ENCODE measurements at regions not wholly inside any gene's neighbourhood (a gene's known extent, or its start where the extent isn't known, plus 50 kb on each side); places are given as distances from the start of the nearest gene placed in this dataset.

DNA sequence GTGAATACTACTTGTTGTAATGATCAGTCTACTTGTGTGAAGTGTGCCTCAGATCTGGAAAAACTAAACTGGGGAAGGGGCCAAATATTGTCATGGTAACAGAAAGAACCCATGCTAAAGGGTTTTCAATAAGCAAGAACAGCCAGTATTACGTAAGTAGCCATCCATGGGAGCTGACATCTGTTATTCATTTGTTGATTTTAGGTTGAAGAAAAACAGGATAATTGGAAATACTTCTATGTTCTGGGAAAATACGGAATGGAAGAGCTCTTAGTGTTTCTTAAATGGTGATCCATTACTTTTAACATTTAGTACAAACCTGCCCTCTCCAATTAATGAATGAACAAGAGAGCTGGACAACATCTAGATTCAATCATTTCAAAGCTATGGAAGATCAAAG is 485.8 kb downstream of the NTRK2 start:
- no peak for DNase-seq (ENCODE audit: low spot score)

DNA sequence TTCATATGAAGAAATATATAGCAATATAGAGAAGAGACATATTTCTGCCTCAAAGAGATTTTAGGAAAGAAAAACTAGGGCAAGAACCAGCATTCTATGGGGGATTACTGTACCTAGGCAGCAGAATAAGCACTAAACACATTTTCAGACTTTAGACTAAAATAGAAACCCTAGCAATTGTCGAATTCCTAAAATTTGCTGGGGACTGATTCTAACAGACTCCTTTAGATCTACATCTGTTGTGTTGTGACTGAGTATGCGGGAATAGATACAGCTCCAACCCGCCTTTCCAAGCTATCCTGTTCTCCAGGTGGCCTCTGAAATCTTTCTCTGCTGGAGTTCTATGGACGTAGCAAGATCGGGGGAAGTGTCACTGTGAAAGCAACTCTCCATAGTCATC is 482.2 kb downstream of the NTRK2 start:
- DNase-seq (ENCODE audit: low spot score): no peak

DNA sequence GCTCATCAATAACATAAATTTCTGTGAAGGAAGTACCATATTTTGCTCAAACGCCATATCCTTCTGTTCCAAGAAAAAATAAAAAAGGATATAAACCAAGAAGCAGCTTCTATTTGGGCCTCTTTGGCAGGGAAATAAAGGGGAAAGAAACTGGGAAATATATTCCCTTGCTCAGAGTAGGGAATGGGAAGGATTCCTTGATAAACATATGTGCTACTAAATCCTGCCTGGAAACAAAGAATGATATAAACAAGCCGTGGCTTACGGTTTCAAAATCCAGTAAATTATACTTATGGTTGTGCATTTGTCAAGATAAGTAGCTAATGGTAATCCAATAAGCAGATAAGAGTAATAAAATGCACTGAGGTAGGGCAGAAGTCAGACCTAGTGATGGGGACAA is 481.6 kb downstream of the NTRK2 start:
- DNase-seq (ENCODE audit: low spot score): no peak

DNA sequence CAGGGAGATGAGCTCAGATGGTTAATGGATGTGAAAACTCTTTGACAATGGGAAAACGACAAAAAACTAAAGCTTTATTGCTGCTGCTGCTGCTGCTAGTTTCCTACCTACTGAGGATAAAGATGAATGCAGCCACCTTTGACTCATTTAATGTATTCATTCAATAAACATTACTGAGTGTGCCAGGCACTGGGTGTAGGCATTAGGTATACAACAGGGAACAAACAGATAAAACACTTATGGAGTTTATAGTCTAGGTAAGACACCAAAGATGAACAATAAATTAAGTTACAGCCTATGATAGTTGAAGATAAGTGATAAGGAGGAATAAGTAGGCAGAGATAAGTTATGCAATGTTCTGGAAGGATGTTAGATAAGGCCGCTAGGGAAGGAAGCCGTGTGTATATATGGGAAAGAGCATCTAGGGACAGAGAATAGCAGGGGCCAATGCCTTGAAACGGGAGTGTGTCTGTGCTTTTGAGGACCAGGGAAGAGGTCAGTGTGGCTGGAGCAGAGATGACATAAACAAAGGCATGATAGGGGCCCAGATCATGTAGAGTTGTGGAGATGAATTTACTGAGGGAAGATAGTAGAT is 477.6 kb downstream of the NTRK2 start:
- DNase-seq (ENCODE audit: low spot score): no peak

DNA sequence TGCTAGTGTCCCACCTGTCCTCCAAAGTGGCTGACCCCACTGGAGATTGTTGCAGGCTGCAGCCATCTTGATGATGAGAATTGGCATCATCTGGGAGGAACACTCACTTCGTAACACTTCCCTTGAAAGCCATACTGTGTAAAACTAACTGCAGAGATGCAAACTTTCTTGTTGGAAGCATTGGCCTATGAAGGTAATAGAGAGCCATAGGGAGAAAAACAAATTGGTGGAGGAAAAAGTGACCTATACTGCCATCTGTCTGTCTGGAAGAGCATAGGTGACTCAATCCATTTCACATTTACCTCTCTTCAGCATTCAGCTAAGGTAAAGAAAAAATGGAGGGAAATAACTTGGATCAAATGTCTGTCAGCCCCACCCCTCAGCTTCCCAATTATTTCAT is 473.4 kb downstream of the NTRK2 start:
- DNase-seq (ENCODE audit: low spot score): peak; percentile 28

DNA sequence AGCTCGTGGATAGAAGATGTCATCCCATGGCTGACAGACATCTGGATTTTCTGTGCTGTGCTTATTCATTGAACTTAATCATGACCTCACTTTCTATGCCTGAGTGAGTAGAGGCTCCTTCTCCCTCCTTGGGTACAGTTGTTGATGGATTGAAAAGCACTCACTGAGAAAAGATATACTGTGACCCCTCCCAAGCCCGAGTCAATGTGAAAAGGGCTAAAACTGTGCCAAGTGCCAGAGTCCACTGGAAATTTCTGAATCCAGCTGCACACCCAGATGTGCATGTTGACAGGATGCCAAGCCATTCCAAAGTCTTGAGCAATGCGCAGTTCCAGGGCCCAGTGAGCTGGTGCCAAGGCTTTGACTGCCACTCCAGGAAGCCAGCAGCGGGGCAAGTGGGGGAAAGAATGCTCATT is 473.0 kb downstream of the NTRK2 start:
- DNase-seq (ENCODE audit: low spot score): peak; percentile 12

DNA sequence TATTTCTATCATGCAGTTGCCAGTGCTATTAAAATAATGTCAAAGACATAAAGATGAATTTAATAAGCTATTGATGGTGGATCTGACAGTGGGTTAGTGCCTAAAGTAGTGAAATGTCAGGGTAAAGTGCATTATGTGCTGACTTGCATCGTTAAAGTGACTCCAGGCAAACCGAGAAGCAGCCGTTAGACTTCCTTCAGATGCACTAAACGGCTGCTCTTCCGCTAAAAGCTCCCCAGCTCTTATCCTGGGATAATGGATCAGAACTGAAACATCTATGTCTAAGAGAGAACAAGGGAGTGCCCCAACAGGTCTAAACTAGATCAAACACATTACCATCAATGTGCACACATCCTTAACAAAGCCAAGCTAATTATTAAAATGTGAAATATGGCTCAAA is 468.2 kb downstream of the NTRK2 start:
- DNase-seq (ENCODE audit: low spot score): no peak

DNA sequence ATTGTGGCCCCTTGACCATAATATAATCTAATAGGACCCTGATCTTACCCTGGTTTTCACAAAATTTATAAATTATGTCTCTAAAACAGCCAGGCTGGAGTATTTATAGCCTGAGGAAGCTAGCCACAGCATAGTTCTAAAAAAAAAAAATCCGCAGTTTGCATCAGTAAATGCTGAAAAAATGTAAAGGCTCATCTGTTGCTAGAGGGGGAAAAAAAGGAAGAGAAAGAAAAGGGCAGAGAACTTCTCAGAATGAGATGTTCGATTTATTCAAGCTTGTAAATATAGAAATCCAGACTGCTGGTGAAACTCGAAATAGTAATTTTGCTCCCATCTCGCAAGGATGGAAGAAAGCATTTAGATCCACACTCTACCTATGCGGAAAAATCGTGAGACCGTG is 467.5 kb downstream of the NTRK2 start:
- DNase-seq (ENCODE audit: low spot score): no peak

DNA sequence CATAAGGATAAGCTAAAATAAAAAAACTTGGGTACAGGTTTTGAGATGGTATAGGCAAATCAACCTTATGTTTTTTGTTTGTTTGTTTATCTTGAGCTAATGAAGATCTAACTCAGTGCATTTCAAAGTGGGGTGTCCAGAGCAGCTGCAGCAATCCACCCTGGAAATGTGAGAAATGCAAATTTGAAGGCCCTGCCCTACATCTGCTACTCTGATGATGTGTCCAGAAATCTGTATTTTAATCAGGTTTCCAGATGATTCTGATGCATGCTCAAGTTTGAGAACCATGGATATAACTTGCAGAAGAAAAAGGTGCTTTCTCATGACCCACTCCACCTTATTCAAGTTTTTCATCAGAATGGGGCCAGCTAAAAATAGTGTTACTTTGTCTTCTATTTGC is 467.0 kb downstream of the NTRK2 start:
- DNase-seq (ENCODE audit: low spot score): no peak

DNA sequence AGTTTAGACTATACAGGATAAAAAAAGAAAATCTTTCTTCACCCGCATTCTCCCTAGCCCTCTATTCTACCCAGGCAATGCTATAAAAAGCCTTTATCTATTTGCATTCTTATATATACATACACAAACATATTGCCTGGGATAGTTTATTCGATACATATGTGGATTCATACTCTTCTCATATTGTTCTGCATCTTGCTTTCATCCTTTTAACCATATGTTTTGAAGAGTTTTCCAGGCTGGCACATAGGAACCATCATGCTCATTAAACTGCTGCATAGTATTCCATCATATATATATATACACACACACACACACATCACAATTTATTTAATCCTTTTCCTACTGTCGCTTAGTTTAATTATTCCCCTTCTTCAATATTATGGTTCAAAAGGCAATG is 461.2 kb downstream of the NTRK2 start:
- no peak for DNase-seq (ENCODE audit: low spot score)

DNA sequence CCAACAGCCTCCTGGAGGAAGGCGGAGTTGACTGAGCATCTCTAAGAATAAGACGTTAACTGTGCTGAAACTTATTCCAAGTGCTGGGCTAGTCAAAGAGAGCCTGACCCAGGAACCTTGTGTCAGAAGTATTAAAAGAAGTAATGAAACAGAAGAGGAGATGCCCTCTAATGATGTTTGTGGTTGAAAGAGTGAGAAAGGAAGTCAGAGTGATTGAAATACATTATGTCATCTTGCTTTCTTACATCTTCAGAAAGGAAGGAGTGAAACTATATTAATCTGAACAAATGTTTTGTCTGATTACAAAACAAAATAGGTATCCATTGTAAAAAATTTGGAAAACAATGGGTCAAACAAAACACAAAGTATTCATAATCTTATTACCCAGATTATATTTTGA is 460.7 kb downstream of the NTRK2 start:
- DNase-seq (ENCODE audit: low spot score): no peak

DNA sequence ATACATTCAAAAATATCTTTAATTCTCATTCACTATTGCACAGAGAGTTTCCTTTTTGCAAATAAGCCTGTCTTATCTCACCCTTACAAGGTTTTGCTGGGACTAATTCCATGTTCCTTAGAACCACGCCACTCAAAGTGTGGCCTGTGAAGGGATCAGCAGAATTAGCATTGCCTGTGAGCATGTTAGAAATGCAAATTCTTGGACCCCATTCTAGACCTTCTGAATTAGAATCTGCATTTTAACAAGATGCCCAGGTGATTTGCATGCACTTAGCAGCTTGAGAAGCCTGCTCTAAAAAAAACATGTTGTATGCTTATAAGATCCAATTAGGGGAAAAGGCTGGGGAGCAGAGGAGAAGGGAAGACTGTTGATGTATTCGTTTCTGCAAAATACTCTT is 460.0 kb downstream of the NTRK2 start:
- DNase-seq (ENCODE audit: low spot score): no peak

DNA sequence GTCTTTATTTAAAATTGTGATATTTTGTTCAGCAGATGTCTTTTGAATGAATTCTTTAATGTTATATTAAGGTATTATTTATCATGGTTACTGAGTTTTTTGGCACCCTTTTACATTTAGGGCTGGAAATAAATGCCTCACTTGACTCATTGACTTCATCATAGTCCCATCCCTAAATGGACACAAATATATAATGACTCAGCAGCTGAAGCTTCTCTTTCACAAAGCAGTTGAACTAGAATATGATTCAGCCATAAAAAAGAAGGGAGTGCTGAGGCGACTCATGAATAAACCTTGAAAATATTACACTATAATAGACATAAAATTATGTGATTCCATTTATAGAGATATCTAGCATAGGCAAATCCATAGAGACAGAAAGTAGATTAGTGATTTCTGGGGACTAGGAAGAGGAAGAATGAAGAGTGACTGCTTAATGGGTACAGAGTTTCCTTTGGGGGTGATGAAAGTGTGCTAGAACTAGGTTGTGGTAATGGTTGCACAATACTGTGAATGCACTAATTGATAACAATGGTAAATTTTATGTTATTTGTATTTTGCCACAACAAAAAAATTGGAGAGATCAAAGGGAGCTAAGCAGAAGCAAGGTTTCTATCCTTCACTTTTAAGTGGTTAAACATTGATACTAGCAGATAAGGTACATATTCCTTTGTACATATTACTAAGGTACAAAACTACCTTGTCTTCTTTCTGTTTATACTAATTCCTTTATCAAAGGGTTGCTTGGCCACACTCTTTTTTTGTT is 449.6 kb downstream of the NTRK2 start:
- DNase-seq (ENCODE audit: low spot score): no peak

DNA sequence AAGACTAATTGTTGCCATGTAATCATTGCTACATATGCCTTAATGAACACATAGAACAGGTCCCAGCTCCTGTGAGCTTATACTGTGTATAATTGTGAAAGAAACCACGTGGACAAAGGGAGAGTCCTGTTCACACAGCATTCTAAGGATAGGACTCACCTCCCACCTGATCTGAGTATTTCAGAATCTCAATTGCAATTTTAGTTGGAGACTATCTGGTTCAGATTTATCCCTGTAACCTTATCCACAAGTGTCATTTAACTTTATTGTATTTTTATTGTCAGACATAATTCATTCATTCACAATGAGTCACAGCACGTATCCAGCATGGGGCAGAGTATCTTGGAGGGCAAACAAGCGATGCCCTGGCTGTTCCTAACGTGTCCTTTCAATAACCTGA is 448.3 kb downstream of the NTRK2 start:
- no peak for DNase-seq (ENCODE audit: low spot score)

DNA sequence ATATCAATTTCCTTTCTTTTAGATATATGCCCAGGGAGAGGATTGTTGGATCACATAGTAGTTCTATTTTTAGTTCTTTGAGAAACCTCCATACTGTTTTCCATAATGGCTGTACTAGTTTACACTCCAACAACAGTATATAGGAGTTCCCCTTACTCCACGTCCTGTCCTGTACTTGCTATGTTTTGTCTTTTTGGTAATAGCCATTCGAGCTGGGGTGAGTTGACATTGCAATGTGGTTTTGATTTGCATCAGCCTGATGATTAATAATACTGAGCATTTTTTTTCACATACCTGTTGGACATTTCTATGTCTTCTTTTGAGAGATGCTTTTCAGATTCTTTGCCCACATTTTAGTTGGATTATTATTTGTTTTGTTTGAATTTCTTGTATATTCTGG is 445.9 kb downstream of the NTRK2 start:
- no peak for DNase-seq (ENCODE audit: low spot score)

DNA sequence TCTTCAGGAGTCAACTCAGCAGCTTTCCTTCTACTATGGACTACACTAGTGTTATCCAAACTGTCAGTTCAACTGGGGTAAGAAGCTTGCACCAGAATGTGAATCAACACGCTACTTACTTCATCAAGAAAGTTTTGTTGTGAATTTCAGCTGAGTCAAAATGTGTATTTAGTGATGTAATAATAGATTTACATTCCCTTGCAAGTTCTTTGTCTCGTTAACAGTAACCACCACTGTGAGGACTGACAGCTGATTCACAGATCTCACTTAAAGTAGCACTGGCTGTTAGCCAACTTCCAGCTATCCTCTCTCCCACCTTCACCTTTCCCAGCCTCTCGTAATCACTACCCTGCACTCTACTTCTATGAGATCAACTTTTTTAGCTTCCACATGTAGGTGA is 445.3 kb downstream of the NTRK2 start:
- no peak for DNase-seq (ENCODE audit: low spot score)

DNA sequence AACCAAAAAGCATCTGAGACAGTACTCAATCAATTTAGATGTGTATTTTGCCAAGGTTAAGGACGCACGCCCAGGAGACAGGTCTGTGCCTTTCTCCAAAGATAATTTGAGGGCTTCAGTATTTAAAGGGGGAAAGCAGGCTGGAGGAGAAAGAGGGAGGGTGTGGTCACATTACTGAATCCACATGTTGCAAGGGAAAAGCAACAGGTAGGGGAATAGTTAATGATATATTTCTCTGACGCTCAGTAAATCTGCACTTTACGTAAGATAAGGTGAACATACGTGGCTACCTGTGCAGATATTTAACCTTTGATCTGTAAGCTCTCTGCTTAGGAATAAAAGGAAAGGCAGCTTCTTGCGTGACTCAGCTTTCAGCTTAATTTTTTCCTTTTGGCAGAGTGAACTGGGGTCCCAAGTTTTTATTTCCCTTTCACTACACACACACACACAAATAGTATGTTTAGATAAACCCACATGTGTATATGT is 443.4 kb downstream of the NTRK2 start:
- DNase-seq (ENCODE audit: low spot score): no peak

DNA sequence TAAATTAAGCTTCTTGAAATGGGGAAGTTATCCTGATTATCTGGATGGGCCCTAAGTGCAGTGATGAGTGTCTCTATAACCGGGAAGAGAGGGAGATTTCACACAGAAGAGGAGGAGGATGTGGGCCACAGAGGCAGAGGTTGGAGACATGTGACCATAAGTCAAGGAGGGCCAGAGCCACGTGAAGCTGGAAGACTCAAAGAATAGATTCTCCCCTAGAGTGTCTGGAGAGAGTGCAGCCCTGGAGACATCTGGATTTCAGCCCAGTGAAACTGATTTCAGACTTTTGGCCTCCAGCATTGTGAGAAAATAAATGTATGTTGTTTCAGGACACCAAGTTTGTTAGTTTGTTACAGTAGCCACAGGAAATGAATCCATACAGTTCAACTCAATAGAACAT is 442.9 kb downstream of the NTRK2 start:
- DNase-seq (ENCODE audit: low spot score): no peak

DNA sequence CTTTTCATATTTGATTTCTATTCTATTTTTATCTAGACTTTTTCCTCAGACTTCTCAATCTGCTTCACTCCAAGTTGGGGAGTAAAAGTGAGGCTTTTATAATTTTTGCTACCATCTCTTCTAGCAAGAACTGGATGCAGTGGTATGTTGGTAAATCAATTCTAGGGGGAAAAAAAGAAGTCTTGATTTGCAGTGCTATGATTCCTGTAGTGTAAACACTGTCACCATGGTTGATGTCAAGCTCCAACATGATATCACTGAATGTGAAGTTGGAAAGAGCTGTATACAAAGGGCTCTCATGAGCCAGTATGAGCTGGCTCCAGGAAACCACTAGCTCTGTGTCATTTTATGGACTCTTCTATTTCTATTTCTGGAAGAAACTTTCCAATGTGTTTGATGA is 439.2 kb downstream of the NTRK2 start:
- no peak for DNase-seq (ENCODE audit: low spot score)

DNA sequence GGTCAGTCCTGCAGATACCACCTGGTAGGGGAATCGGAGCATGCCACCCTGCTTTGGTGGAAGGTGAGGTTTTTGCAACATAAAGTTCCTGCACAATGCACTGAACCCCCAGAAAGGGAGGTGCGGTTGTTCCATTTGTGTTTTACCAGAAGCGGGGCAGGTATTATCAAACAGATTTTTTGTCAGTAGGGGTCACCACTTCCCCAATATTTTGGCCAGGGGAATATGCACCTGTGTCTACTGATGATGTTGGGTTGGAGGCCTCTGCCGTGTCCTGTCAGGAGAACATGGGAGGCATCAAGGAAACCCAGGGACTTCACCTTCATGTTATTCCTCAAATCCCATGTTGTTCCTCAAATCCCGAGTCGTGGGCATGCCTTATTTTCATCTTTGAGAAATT is 438.7 kb downstream of the NTRK2 start:
- no peak for DNase-seq (ENCODE audit: low spot score)

DNA sequence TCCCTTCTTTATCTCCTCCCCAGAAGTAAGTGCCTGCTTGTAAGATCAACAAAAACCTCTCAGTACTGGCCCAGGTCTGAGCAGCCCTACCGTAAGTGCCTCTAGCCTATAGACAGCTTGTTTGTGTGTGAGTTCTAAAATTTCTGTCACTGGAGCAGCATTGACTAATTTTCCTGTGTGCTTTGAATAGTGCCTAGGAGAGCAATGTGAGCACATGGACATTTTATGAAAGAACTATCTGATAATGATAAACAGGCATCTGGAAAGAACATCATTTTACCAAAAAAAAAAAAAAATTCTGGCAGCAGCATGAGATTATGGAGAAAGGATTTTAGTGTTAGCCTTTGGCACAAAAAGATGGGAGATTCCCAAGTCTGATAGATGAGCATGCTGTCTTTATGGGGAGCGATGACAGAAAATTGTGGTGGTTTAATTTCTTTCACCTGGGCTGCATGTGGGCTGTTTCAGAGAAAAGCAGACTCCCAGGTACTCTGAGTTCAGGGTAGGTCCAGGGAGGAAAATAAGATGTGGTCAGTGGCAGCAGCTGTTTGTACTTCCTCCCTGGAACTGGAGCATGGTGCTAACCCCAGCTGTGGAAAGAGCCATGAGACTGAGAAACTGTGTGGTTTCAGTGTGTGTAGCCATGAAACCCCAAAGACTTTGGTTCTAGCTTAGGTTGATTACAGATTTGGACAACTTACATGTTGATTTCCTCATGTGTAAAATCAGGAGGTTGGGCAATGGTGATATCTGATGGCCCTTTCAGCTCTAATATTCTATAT is 419.9 kb downstream of the NTRK2 start:
- no peak for DNase-seq (ENCODE audit: low spot score)

DNA sequence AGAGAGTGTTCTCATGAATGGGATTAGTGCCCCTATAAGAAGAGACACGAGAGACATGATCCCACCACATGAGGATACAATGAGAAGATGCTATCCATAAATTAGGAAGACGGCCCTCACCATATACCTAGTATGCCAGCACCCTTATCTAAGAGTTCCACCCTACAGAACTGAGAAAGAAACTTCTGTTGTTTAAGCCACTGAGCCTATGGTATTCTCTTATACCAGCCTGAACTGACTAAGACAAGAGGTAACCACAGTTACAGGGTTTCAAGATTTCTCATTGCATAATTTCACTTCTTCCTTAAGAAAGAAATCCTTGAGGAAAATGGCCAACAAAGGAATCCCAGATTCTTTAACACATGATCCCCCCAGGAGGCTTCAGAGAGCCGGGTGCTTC is 412.4 kb downstream of the NTRK2 start:
- DNase-seq (ENCODE audit: low spot score): no peak

DNA sequence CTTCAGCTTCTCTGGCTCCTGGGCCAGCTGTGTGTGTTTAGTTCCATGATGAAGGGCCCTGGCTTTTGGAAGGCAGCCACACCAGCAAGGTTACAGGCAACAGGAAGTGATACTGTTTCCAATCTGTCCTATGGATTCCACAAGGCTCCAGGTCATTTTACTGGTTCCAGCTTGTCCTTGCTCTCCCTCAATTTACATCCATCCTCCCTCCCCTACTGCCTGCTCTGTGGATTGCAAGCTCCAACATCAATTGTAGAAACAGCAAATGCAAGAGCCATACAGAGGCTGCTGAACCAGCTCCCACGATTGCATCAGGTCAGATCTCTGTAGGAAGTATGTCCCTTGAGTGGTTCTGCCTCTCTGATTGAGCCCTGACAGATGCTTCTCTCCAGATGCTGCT is 409.8 kb downstream of the NTRK2 start:
- no peak for DNase-seq (ENCODE audit: low spot score)

Measured in putamen (tissue), 1 donor.